Glutamatergic neuron (in vitro differentiated cells): ENCODE measurements at regions not wholly inside any gene's neighbourhood (a gene's known extent, or its start where the extent isn't known, plus 50 kb on each side); places are given as distances from the start of the nearest gene placed in this dataset.

ENCODE experiments used
- DNase-seq: peaks from one replicate; pipeline ENCODE4 v3.0.0; 2022
- H3K27ac Mint-ChIP-seq: one replicate; pipeline ENCODE4 v1.8.0; 2020; ENCODE audit warnings: mild to moderate bottlenecking, mixed read lengths, inconsistent platforms; ENCODE audit not compliant: unreplicated experiment
- H3K27me3 Mint-ChIP-seq: one replicate; pipeline ENCODE4 v1.8.0; 2020; ENCODE audit warnings: mild to moderate bottlenecking, moderate library complexity, mixed read lengths, inconsistent platforms; ENCODE audit not compliant: unreplicated experiment
- H3K36me3 Mint-ChIP-seq: one replicate; pipeline ENCODE4 v1.8.0; 2020; ENCODE audit warnings: mild to moderate bottlenecking, mixed read lengths, inconsistent platforms; ENCODE audit not compliant: unreplicated experiment
- H3K4me1 Mint-ChIP-seq: one replicate; pipeline ENCODE4 v1.8.0; 2020; ENCODE audit warnings: mild to moderate bottlenecking, low read depth, mixed read lengths, inconsistent platforms; ENCODE audit not compliant: unreplicated experiment
- H3K4me3 Mint-ChIP-seq: one replicate; pipeline ENCODE4 v1.8.0; 2020; ENCODE audit warnings: mild to moderate bottlenecking, mixed read lengths, inconsistent platforms; ENCODE audit not compliant: unreplicated experiment
- H3K9me3 Mint-ChIP-seq: one replicate; pipeline ENCODE4 v1.8.0; 2020; ENCODE audit warnings: mild to moderate bottlenecking, moderate library complexity, mixed read lengths, inconsistent platforms; ENCODE audit not compliant: unreplicated experiment
- TF ChIP-seq, protein P1 (sequence below): fragments of 200-600 bp; sonication (generic); IDR thresholded peaks from one replicate; pipeline ENCODE4 v1.5.0; 2021; ENCODE audit not compliant: partially characterized antibody, unreplicated experiment

DNA sequence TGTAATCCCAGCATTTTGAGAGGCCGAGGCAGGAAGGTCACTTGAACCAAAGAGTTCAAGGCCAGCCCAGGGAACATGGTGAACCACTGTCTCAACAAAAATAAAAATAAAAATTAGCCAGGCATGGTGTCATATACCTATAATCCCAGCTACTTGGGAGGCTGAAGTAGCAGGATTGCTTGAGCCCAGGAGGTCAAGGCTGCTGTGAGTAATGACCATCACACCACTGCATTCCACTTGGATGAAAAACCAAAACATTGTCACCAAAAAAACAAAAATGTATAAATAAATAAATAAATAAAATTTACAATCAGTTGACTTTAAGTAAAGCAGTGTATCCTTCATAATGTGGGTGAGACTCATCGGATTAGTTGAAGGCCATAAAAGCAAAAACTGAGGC lies 541.4 kb downstream of the CSNK1G3 start:
- no peak overlapping the region for H3K27ac Mint-ChIP-seq
- no peak overlapping the region for H3K4me3 Mint-ChIP-seq
- TF ChIP-seq, protein P1, sequence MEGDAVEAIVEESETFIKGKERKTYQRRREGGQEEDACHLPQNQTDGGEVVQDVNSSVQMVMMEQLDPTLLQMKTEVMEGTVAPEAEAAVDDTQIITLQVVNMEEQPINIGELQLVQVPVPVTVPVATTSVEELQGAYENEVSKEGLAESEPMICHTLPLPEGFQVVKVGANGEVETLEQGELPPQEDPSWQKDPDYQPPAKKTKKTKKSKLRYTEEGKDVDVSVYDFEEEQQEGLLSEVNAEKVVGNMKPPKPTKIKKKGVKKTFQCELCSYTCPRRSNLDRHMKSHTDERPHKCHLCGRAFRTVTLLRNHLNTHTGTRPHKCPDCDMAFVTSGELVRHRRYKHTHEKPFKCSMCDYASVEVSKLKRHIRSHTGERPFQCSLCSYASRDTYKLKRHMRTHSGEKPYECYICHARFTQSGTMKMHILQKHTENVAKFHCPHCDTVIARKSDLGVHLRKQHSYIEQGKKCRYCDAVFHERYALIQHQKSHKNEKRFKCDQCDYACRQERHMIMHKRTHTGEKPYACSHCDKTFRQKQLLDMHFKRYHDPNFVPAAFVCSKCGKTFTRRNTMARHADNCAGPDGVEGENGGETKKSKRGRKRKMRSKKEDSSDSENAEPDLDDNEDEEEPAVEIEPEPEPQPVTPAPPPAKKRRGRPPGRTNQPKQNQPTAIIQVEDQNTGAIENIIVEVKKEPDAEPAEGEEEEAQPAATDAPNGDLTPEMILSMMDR = no peak
- H3K4me1 Mint-ChIP-seq = peaks cover 3% of the 10 kb centered on the region
- H3K9me3 Mint-ChIP-seq = no peaks in the 10 kb centered on the region
- DNase-seq = no peak
- no peaks in the 10 kb centered on the region for H3K36me3 Mint-ChIP-seq
- H3K27me3 Mint-ChIP-seq = no peaks in the 10 kb centered on the region

DNA sequence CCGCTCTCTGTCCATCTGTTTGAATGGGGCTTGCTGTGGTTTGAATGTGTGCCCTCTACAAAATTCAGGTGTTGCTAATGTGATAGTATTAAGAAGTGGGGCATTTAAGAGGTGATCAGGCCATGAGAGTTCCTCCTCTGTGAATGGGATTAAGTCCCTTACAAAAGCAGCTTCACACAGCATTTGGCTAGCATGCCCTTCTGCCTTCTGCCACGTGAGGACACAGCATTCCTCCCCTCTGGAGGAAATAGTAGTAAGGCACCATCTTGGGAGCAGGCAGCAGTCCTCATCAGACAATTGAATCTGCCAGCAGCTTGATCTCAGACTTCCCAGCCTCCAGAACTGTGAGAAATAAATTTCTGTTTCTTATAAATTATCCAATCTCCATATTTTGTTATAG lies 540.2 kb downstream of the CSNK1G3 start:
- Mint-ChIP-seq H3K36me3 (no peaks in the 10 kb centered on the region), H3K27me3 (no peaks in the 10 kb centered on the region), H3K27ac (no peak overlapping the region), H3K4me3 (no peak overlapping the region), H3K9me3 (no peaks in the 10 kb centered on the region), H3K4me1 (peaks cover 2% of the 10 kb centered on the region)
- TF ChIP-seq, protein P1 = no peak
- DNase-seq = no peak

DNA sequence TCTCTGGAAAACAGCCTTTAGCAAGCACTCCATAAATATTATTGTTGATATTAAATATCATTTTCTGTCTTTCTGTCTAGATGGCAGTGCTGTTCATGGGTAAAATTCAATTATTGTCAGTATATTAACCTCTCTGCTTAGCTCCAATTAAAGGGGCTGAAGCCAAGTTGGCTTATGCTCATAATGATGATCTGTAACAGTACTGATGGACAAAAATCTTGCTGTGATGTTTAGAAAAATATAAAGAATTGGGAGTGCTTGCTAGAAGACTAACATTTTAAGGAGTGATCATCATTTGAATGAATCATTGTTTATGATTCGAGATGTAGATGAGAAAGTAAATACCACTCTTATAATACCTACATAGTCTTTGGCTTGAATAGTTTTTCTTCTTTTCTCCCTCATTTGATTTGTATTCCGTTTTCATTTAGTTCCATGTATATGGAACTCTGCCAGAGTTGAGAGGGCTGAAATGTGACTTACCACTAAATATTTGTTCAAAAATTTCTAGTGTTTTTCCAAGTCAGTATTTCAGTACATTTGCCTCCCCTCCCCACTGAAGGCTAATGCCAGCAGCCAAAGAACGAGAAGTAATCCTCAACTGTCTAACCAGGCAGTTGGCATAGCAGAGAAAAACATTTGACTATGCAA lies 538.3 kb downstream of the CSNK1G3 start:
- Mint-ChIP-seq H3K36me3 (no peaks in the 10 kb centered on the region), H3K9me3 (no peaks in the 10 kb centered on the region), H3K27ac (no peak overlapping the region), H3K4me1 (peaks cover 2% of the 10 kb centered on the region), H3K4me3 (no peak overlapping the region), H3K27me3 (no peaks in the 10 kb centered on the region)
- DNase-seq = no peak
- TF ChIP-seq, protein P1 = no peak

DNA sequence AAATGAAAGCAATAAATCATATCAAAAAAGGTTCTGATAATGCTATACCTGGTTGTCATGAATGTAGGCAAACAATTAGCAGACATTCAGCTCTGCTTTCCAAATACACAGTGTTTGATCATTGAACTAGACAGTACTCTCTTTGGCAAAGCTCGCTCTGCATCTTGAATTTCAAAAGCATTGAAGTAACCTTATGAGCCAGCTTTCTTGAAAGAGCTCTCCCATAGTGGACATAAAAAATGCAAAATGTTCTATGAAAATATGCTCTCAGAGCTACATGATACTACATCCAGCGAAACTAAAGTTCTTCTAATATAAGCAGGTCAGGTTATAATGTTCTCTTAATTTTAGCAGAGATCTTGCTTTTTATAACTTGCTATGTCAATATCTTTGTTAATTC lies 533.4 kb downstream of the CSNK1G3 start:
- no peak for DNase-seq
- TF ChIP-seq, protein P1 = no peak
- Mint-ChIP-seq H3K4me1 (peaks cover 3% of the 10 kb centered on the region), H3K36me3 (peaks cover 8% of the 10 kb centered on the region), H3K4me3 (no peak overlapping the region), H3K27me3 (no peaks in the 10 kb centered on the region), H3K9me3 (peaks cover 2% of the 10 kb centered on the region), H3K27ac (no peak overlapping the region)

DNA sequence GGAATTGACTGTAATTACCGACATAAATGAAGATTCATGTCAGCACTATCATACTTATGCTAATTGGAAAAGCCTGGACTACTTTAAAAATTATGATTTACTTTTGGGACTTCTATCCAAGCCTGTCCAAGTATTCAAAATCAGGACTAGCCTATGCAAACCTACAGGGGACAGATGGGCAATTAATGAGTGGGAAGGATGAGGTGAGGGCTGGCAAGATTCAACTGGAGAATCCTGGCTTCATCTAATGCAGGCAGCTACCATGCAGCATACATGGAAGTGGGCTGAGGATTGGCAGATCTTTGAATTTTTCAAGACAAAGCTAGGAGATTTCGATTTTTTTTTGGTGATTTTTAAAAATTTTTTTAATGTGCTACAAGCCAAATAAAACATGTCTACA lies 532.6 kb downstream of the CSNK1G3 start:
- Mint-ChIP-seq H3K36me3 (peaks cover 8% of the 10 kb centered on the region), H3K27me3 (no peaks in the 10 kb centered on the region)
- no peak for DNase-seq

More for the DNA sequence above, 532.6 kb downstream of the CSNK1G3 start:
- H3K9me3 Mint-ChIP-seq = peaks cover 2% of the 10 kb centered on the region
- no peak overlapping the region for H3K27ac Mint-ChIP-seq
- peaks cover 3% of the 10 kb centered on the region for H3K4me1 Mint-ChIP-seq
- H3K4me3 Mint-ChIP-seq = no peak overlapping the region
- TF ChIP-seq, protein P1 = no peak
